GM12891 (cell line): ENCODE measurements at regions not wholly inside any gene's neighbourhood (a gene's known extent, or its start where the extent isn't known, plus 50 kb on each side); places are given as distances from the start of the nearest gene placed in this dataset.

Experiments
- PAX5 ChIP-seq: IDR thresholded peaks from 2 replicates; pipeline ENCODE4 v1.6.1; 2011; ENCODE audit warnings: low read length, moderate library complexity, mild to moderate bottlenecking; ENCODE audit not compliant: insufficient read depth, severe bottlenecking
- POLR2A ChIP-seq: IDR thresholded peaks from 2 replicates; pipeline ENCODE4 v1.6.1; 2011; ENCODE audit warnings: low read depth, low read length, control low read depth
- POLR2AphosphoS5 ChIP-seq: IDR thresholded peaks from 2 replicates; pipeline ENCODE4 v1.6.1; 2011; ENCODE audit warnings: low read depth, low read length, control low read depth
- SPI1 ChIP-seq: IDR thresholded peaks from 2 replicates; pipeline ENCODE4 v1.6.1; 2011; ENCODE audit warnings: low read depth, low read length, control low read depth

- TF ChIP-seq POLR2A (no peak), POLR2AphosphoS5 (no peak), SPI1 (no peak), PAX5 (no peak)
Measured at GRCh38 chr13:111659219-111659775, 338.9 kb downstream of the TEX29 start.
